ENCODE measurements at regions not wholly inside any gene's neighbourhood (a gene's known extent, or its start where the extent isn't known, plus 50 kb on each side); places are given as distances from the start of the nearest gene placed in this dataset.

- TF ChIP-seq CTCF (IDR thresholded peaks at IDR 0.05): no peak
- TF ChIP-seq POLR2A (IDR thresholded peaks at IDR 0.05): no peak
Observed at GRCh38 chr18:78788161-78788560, 191.5 kb upstream of the SALL3 start.
